Chondrocyte (in vitro differentiated cells): ENCODE measurements at regions not wholly inside any gene's neighbourhood (a gene's known extent, or its start where the extent isn't known, plus 50 kb on each side); places are given as distances from the start of the nearest gene placed in this dataset.
"Not testable (repeated sequence)": the region's sequence is repeated elsewhere in the genome, so short reads cannot be mapped to it uniquely, and the experiment has no call there.

Experiments used
- DNase-seq: peaks from one replicate; pipeline ENCODE4 v3.0.0; 2021; ENCODE audit warnings: mixed read lengths, low spot score
- H3K27ac Mint-ChIP-seq: one replicate; pipeline ENCODE4 v1.8.0; 2021; ENCODE audit warnings: mild to moderate bottlenecking, moderate library complexity, mixed read lengths; ENCODE audit not compliant: unreplicated experiment
- H3K27me3 Mint-ChIP-seq: 2 replicates; pipeline ENCODE4 v1.8.0; 2021; ENCODE audit warnings: low read depth, mixed read lengths
- H3K36me3 Mint-ChIP-seq: 2 replicates; pipeline ENCODE4 v1.8.0; 2021; ENCODE audit warnings: low read depth, mixed read lengths
- H3K4me1 Mint-ChIP-seq: 2 replicates; pipeline ENCODE4 v1.8.0; 2021; ENCODE audit warnings: low read depth, mild to moderate bottlenecking, mixed read lengths
- H3K4me3 Mint-ChIP-seq: one replicate; pipeline ENCODE4 v1.8.0; 2021; ENCODE audit warnings: mild to moderate bottlenecking, moderate library complexity, mixed read lengths; ENCODE audit not compliant: unreplicated experiment
- H3K9me3 Mint-ChIP-seq: 2 replicates; pipeline ENCODE4 v1.8.0; 2021; ENCODE audit warnings: low read depth, mixed read lengths
- CTCF ChIP-seq: fragments of 200-600 bp; sonication (generic); IDR thresholded peaks from 2 replicates; pipeline ENCODE4 v1.5.0; 2021; ENCODE audit warnings: antibody characterized with exemption, mild to moderate bottlenecking, moderate library complexity

- DNase-seq: no peak
- H3K36me3 Mint-ChIP-seq: no peaks in the 10 kb centered on the region
- H3K27ac Mint-ChIP-seq: peak overlapping the region; percentile 51
- no peak for TF ChIP-seq CTCF
- H3K4me3 Mint-ChIP-seq: no peak overlapping the region
- peaks cover 25% of the 10 kb centered on the region for H3K4me1 Mint-ChIP-seq
- H3K9me3 Mint-ChIP-seq: peaks cover 3% of the 10 kb centered on the region
- no peaks in the 10 kb centered on the region for H3K27me3 Mint-ChIP-seq
These were observed 113.9 kb upstream of the PELI2 start for GRCh38 chr14:56004323-56004722.

DNA sequence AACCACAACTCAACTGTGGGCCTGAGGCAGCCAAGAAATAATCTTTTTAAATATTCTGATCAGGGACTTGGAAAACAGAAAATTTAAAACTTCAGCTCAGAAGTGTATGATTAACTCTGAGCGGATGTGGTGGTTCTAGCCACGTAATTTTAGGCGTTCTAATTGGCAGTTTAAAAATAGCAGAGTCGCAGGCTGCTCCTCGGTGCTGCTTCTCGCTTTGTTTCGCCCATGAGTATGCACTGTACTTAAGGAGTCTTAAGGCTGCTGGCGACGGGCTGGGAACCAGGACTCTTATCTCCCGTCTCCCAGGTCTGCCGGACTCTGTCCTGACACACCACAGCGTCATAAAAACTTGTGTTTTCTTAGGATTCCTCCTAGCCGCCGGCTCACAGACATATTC is 113.4 kb upstream of the PELI2 start:
- H3K9me3 Mint-ChIP-seq: peaks cover 3% of the 10 kb centered on the region
- no peaks in the 10 kb centered on the region for H3K36me3 Mint-ChIP-seq
- H3K27me3 Mint-ChIP-seq: no peaks in the 10 kb centered on the region
- H3K4me3 Mint-ChIP-seq: no peak overlapping the region
- peaks cover 25% of the 10 kb centered on the region for H3K4me1 Mint-ChIP-seq
- no peak for DNase-seq
- TF ChIP-seq CTCF: no peak
- peak overlapping the region; percentile 58 for H3K27ac Mint-ChIP-seq

DNA sequence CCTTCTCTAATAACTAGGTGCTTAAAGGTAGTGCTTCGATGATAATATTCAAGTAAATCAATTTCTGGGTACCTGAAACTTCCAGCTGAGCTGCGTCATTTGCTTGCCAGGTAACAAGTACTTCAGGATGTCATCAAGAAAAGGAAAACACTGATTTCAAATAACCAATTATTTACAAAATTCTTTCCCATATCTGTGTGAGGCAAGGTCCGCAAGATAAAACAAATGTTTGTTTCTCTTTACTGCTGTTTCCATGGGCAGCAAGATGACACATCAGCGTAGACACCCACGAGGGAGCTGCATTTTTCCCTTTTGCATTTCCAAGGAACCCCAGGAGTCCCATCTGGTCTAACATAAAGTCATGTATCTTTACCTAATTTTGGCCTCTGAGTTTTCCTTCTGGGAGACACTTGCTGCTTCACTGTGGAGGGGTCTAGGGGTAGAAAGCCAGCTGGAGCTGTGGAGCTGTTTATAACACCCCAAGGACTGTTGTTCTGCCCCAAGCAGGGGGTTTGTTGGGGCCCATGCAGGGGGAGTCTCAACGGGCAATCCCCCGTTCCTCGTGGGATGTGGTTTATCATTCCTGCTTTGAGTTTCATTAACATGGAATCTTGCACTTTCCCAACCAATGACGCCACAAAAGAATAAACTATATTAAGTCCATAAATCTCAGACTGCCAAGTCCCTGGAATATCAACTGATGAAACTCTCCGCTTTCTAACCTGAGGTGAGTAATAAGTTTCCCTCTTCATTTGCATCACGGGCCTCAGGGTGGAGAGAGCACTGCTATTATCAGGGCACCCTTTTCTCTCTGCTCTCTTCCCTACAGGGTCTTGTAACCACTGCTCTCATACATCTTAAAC is 112.8 kb upstream of the PELI2 start:
- no peak for TF ChIP-seq CTCF
- no peak for DNase-seq
- no peaks in the 10 kb centered on the region for H3K27me3 Mint-ChIP-seq
- H3K4me1 Mint-ChIP-seq: peaks cover 25% of the 10 kb centered on the region
- H3K27ac Mint-ChIP-seq: peak overlapping the region; percentile 58
- peaks cover 3% of the 10 kb centered on the region for H3K9me3 Mint-ChIP-seq
- no peak overlapping the region for H3K4me3 Mint-ChIP-seq
- peaks cover 1% of the 10 kb centered on the region for H3K36me3 Mint-ChIP-seq

DNA sequence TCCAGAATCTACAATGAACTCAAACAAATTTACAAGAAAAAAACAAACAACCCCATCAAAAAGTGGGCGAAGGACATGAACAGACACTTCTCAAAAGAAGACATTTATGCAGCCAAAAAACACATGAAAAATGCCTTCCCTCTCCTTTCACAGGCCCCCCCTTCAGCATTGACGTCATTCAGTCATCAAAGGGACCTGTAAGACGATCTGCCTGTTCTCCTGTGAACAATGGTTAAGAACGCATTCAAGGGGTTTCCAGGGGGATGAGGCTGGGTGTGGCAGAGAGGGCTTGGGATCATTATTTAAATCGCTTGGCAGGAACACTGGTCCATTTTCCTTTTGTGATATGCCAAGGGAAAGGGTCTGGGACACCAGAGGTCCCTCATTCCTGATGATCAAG is 110.7 kb upstream of the PELI2 start:
- peaks cover 15% of the 10 kb centered on the region for H3K4me1 Mint-ChIP-seq
- not testable (repeated sequence) for H3K36me3 Mint-ChIP-seq, H3K27me3 Mint-ChIP-seq, H3K9me3 Mint-ChIP-seq, H3K4me3 Mint-ChIP-seq, DNase-seq, H3K27ac Mint-ChIP-seq

DNA sequence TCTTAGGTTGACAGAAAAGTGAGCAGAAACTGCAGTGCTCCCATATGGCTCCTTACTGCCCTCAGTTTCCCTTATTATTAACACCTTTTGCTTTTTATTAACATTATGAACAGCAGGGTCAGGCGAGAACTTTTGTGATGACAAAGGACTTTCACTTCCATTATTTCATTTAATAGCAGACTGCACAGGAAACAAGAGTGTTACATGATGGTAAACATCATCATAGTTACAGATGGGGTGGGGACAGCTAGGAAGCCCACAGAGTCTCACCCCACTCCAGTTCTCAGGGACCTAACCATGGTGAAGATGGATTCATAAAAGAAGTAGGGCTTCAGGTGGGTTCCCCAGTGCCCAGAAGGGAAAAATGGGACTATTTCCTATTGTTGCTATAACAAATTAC is 110.1 kb upstream of the PELI2 start:
- peaks cover 11% of the 10 kb centered on the region for H3K4me1 Mint-ChIP-seq
- peaks cover 3% of the 10 kb centered on the region for H3K9me3 Mint-ChIP-seq
- H3K4me3 Mint-ChIP-seq: no peak overlapping the region
- H3K27ac Mint-ChIP-seq: no peak overlapping the region
- H3K27me3 Mint-ChIP-seq: no peaks in the 10 kb centered on the region
- DNase-seq: no peak
- TF ChIP-seq CTCF: no peak
- peaks cover 3% of the 10 kb centered on the region for H3K36me3 Mint-ChIP-seq

- not testable (repeated sequence) for H3K27me3 Mint-ChIP-seq, H3K9me3 Mint-ChIP-seq, DNase-seq, H3K27ac Mint-ChIP-seq, H3K4me3 Mint-ChIP-seq, H3K36me3 Mint-ChIP-seq
- H3K4me1 Mint-ChIP-seq: peaks cover 11% of the 10 kb centered on the region
These were observed 109.5 kb upstream of the PELI2 start for GRCh38 chr14:56008661-56009060.
